COLO829 (cell line): ENCODE measurements at regions not wholly inside any gene's neighbourhood (a gene's known extent, or its start where the extent isn't known, plus 50 kb on each side); places are given as distances from the start of the nearest gene placed in this dataset.
A peak's percentile ranks its signal among the peaks of the same experiment; 100 is the strongest.

Experiments
- DNase-seq: peaks from one replicate; pipeline ENCODE4 v3.0.0; 2012; ENCODE audit warnings: low spot score

- no peak for DNase-seq
Observed at GRCh38 chr5:121199216-121199999, 652.3 kb upstream of the FTMT start.

GRCh38 chr5:121218086-121218485 lies 633.6 kb upstream of the FTMT start:
- no peak for DNase-seq

GRCh38 chr5:121221483-121221882 lies 630.2 kb upstream of the FTMT start:
- DNase-seq = no peak

GRCh38 chr5:121226765-121227164 lies 624.9 kb upstream of the FTMT start:
- no peak for DNase-seq

GRCh38 chr5:121239951-121240350 lies 611.7 kb upstream of the FTMT start:
- DNase-seq = no peak

GRCh38 chr5:121246971-121247370 lies 604.7 kb upstream of the FTMT start:
- no peak for DNase-seq

- DNase-seq = peak; percentile 12
Observed at GRCh38 chr5:121251954-121252353, 599.7 kb upstream of the FTMT start.

- no peak for DNase-seq
Observed at GRCh38 chr5:121257621-121258020, 594.1 kb upstream of the FTMT start.

GRCh38 chr5:121263456-121263855 lies 588.2 kb upstream of the FTMT start:
- no peak for DNase-seq

GRCh38 chr5:121264605-121265004 lies 587.1 kb upstream of the FTMT start:
- no peak for DNase-seq

GRCh38 chr5:121271546-121271945 lies 580.1 kb upstream of the FTMT start:
- no peak for DNase-seq

- peak; percentile 68 for DNase-seq
Observed at GRCh38 chr5:121273833-121274433, 577.7 kb upstream of the FTMT start.

- DNase-seq = no peak
Observed at GRCh38 chr5:121279801-121280200, 571.9 kb upstream of the FTMT start.

- no peak for DNase-seq
Observed at GRCh38 chr5:121285801-121286521, 565.7 kb upstream of the FTMT start.

GRCh38 chr5:121288781-121289180 lies 562.9 kb upstream of the FTMT start:
- DNase-seq = no peak

- no peak for DNase-seq
Observed at GRCh38 chr5:121292664-121293063, 559.0 kb upstream of the FTMT start.

GRCh38 chr5:121296356-121296755 lies 555.3 kb upstream of the FTMT start:
- DNase-seq = no peak

GRCh38 chr5:121299153-121299552 lies 552.5 kb upstream of the FTMT start:
- DNase-seq = no peak

- no peak for DNase-seq
Observed at GRCh38 chr5:121304838-121305237, 546.8 kb upstream of the FTMT start.

GRCh38 chr5:121313886-121314285 lies 537.8 kb upstream of the FTMT start:
- no peak for DNase-seq

- no peak for DNase-seq
Observed at GRCh38 chr5:121315786-121316185, 535.9 kb upstream of the FTMT start.

- DNase-seq = no peak
Observed at GRCh38 chr5:121319292-121319691, 532.4 kb upstream of the FTMT start.

GRCh38 chr5:121325930-121326329 lies 525.8 kb upstream of the FTMT start:
- no peak for DNase-seq
